Liver (tissue), 3 donors: ENCODE measurements at regions not wholly inside any gene's neighbourhood (a gene's known extent, or its start where the extent isn't known, plus 50 kb on each side); places are given as distances from the start of the nearest gene placed in this dataset.

Experiments used
- CTCF ChIP-seq: fragments of 150-350 bp; IDR thresholded peaks from 2 replicates; pipeline ENCODE4 v1.5.1; 2017; ENCODE audit warnings: improper control_type of control experiment, low read depth, low read length; ENCODE audit not compliant: missing input control
- EGR1 ChIP-seq, 2 donors: IDR thresholded peaks; 2 replicates each; pipeline ENCODE4 v1.6.1; 2016 to 2018; ENCODE audit warnings: antibody characterized with exemption in 2 of 2, low read depth in 2 of 2
- HNF4G ChIP-seq: IDR thresholded peaks from 2 replicates; pipeline ENCODE4 v1.6.1; 2016; ENCODE audit warnings: antibody characterized with exemption
- RAD21 ChIP-seq, 2 donors: IDR thresholded peaks; 2 replicates each; pipeline ENCODE4 v1.6.1; 2016; ENCODE audit warnings: antibody characterized with exemption in 2 of 2, mild to moderate bottlenecking in 2 of 2
- REST ChIP-seq: IDR thresholded peaks from 2 replicates; pipeline ENCODE4 v1.6.1; 2016; ENCODE audit warnings: antibody characterized with exemption, mild to moderate bottlenecking
- RXRA ChIP-seq, 2 donors: IDR thresholded peaks; 2 replicates each; pipeline ENCODE4 v1.6.1; 2017 to 2018; ENCODE audit warnings: antibody characterized with exemption in 2 of 2, mild to moderate bottlenecking in 1 of 2
- TAF1 ChIP-seq: conservative IDR thresholded peaks from 2 replicates; pipeline ENCODE4 v1.6.1; 2016; ENCODE audit warnings: antibody characterized with exemption, mild to moderate bottlenecking
- YY1 ChIP-seq: IDR thresholded peaks from 2 replicates; pipeline ENCODE4 v1.6.1; 2016; ENCODE audit warnings: antibody characterized with exemption, mild to moderate bottlenecking
- donor health status: healthy.
- donor health status: healthy.

GRCh38 chr4:123120473-123120872, 198.1 kb upstream of the NUDT6 start:
- no peak for TF ChIP-seq HNF4G
- no peak for TF ChIP-seq CTCF
- TF ChIP-seq RXRA (IDR thresholded peaks at IDR 0.05), result no peak
- TF ChIP-seq YY1, result no peak
- no peak for TF ChIP-seq EGR1 (IDR thresholded peaks at IDR 0.05; ENCODE audit: low read depth in 2 of 2)
- TF ChIP-seq RAD21 (IDR thresholded peaks at IDR 0.05), result no peak
- no peak for TF ChIP-seq TAF1
- TF ChIP-seq REST, result no peak
